ENCODE measurements at regions not wholly inside any gene's neighbourhood (a gene's known extent, or its start where the extent isn't known, plus 50 kb on each side); places are given as distances from the start of the nearest gene placed in this dataset.

GRCh38 chr13:67303661-67304333 is 73.7 kb upstream of the PCDH9 start:
- FAIRE-seq = no peak

- no peak for FAIRE-seq
Observed at GRCh38 chr13:67299751-67300150, 69.6 kb upstream of the PCDH9 start.

- FAIRE-seq = no peak
Observed at GRCh38 chr13:67299072-67299635, 69.0 kb upstream of the PCDH9 start.

GRCh38 chr13:67298297-67298696 is 68.2 kb upstream of the PCDH9 start:
- no peak for FAIRE-seq

- no peak for FAIRE-seq
Observed at GRCh38 chr13:67296511-67296910, 66.4 kb upstream of the PCDH9 start.

GRCh38 chr13:67292886-67293285 is 62.8 kb upstream of the PCDH9 start:
- no peak for FAIRE-seq

- FAIRE-seq = no peak
Observed at GRCh38 chr13:67285611-67286010, 55.5 kb upstream of the PCDH9 start.

GRCh38 chr13:67283637-67284036 is 53.5 kb upstream of the PCDH9 start:
- FAIRE-seq = no peak

GRCh38 chr13:67281466-67281865 is 51.3 kb upstream of the PCDH9 start:
- no peak for FAIRE-seq
